Breast epithelium (tissue), 4 donors: ENCODE measurements at regions not wholly inside any gene's neighbourhood (a gene's known extent, or its start where the extent isn't known, plus 50 kb on each side); places are given as distances from the start of the nearest gene placed in this dataset.

Experiments
- DNase-seq, 2 donors: peaks; one replicate each; pipeline ENCODE4 v3.0.0-alpha.2; 2019; ENCODE audit warnings: low spot score in 2 of 2
- H3K27ac ChIP-seq, 2 donors: fragments of 200-600 bp; sonication (generic) in 1 of 2; one replicate each; pipeline ENCODE4 v1.5.1; 2016 to 2019; ENCODE audit warnings: mild to moderate bottlenecking in 1 of 2
- H3K27me3 ChIP-seq, 2 donors: fragments of 200-600 bp; sonication (generic) in 1 of 2; one replicate each; pipeline versions ENCODE4 v1.5.1 to v1.6.0; 2017 to 2019; ENCODE audit warnings: control low read depth in 1 of 2, mild to moderate bottlenecking in 1 of 2
- H3K36me3 ChIP-seq: fragments of 200-600 bp; one replicate; pipeline ENCODE4 v1.5.1; 2019
- H3K4me1 ChIP-seq, 2 donors: fragments of 200-600 bp; sonication (generic); one replicate each; pipeline ENCODE4 v1.5.1; 2016 to 2019; ENCODE audit warnings: control low read depth in 1 of 2
- H3K4me3 ChIP-seq, 3 donors: fragments of 200-600 bp; sonication (generic); 1 replicate in 2 of 3; 2 replicates in 1 of 3; pipeline ENCODE4 v1.5.1; 2016 to 2019; ENCODE audit warnings: mild to moderate bottlenecking in 3 of 3, moderate library complexity in 2 of 3
- H3K9me3 ChIP-seq, 2 donors: fragments of 200-600 bp; sonication (generic) in 1 of 2; one replicate each; pipeline ENCODE4 v1.5.1; 2016 to 2019; ENCODE audit warnings: control low read depth in 1 of 2
- POLR2A ChIP-seq: fragments of 450-650 bp; IDR thresholded peaks from one replicate; pipeline ENCODE4 v1.6.1; 2016; ENCODE audit warnings: antibody characterized with exemption, mild to moderate bottlenecking, moderate library complexity
- POLR2AphosphoS5 ChIP-seq, 3 donors: sonication (generic); formaldehyde crosslinking; IDR thresholded peaks; one replicate each; pipeline ENCODE4 v1.6.1; 2017; ENCODE audit warnings: antibody characterized with exemption in 3 of 3
- intact Hi-C: fragments of 100-400 bp; cut with DNase I; formaldehyde crosslinking; loops from one replicate; pipeline ENCODE4 v1.15.1; 2023; ENCODE audit warnings: low total_unique reads
- TF ChIP-seq, protein P1 (sequence below), 3 donors: fragments of 450-650 bp; IDR thresholded peaks; one replicate each; pipeline ENCODE4 v1.5.1; 2016 to 2017; ENCODE audit warnings: antibody characterized with exemption in 3 of 3, mild to moderate bottlenecking in 3 of 3, moderate library complexity in 3 of 3

DNA sequence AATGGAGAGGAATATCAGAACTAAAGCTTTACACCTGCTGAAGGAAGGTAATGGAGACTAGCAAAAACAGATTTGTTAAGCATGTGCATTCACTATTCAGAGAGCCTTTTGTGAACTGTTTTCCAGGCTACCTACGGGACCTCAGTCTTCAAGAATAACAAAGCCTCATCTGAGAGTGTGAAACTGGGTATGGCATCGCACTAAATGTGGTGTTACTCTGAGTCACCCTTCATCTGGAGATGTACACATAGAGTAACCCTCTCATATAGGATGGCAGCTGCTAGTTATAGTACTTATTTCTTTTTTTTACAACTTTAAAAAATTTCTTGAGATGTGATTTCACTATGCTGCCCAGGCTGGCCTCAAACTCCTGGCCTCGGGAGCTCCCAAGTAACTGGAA, 306.8 kb downstream of the ZNF608 start:
- Histone ChIP-seq H3K9me3 (peaks cover 0 to 6% of the 10 kb centered on the region in 2 donors), H3K27ac (no peak overlapping the region)

GRCh38 chr5:124438903-124439281, 307.5 kb downstream of the ZNF608 start:
- intact Hi-C loops = no loop called here
- DNase-seq = no peak
- TF ChIP-seq POLR2A (no peak), POLR2AphosphoS5 (IDR thresholded peaks at IDR 0.05) (no peak)
- TF ChIP-seq, protein P1, sequence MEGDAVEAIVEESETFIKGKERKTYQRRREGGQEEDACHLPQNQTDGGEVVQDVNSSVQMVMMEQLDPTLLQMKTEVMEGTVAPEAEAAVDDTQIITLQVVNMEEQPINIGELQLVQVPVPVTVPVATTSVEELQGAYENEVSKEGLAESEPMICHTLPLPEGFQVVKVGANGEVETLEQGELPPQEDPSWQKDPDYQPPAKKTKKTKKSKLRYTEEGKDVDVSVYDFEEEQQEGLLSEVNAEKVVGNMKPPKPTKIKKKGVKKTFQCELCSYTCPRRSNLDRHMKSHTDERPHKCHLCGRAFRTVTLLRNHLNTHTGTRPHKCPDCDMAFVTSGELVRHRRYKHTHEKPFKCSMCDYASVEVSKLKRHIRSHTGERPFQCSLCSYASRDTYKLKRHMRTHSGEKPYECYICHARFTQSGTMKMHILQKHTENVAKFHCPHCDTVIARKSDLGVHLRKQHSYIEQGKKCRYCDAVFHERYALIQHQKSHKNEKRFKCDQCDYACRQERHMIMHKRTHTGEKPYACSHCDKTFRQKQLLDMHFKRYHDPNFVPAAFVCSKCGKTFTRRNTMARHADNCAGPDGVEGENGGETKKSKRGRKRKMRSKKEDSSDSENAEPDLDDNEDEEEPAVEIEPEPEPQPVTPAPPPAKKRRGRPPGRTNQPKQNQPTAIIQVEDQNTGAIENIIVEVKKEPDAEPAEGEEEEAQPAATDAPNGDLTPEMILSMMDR (IDR thresholded peaks at IDR 0.05) = no peak
- no peak overlapping the region for H3K4me3 ChIP-seq
- no peak overlapping the region for H3K27ac ChIP-seq
- H3K4me1 ChIP-seq = no peaks in the 10 kb centered on the region
- no peaks in the 10 kb centered on the region for H3K27me3 ChIP-seq
- H3K9me3 ChIP-seq = peaks cover 3 to 13% of the 10 kb centered on the region in 2 donors
- H3K36me3 ChIP-seq = no peaks in the 10 kb centered on the region

More for the DNA sequence above, 306.8 kb downstream of the ZNF608 start:
- no peak for DNase-seq
- Histone ChIP-seq H3K27me3 (no peaks in the 10 kb centered on the region), H3K36me3 (no peaks in the 10 kb centered on the region), H3K4me1 (no peaks in the 10 kb centered on the region), H3K4me3 (no peak overlapping the region)
- no peak for TF ChIP-seq POLR2AphosphoS5 (IDR thresholded peaks at IDR 0.05)
- no peak for TF ChIP-seq POLR2A
- TF ChIP-seq, protein P1 (IDR thresholded peaks at IDR 0.05) = no peak
- intact Hi-C loops = no loop called here

- Histone ChIP-seq H3K9me3 (peaks cover 3 to 13% of the 10 kb centered on the region in 2 donors), H3K4me3 (no peak overlapping the region), H3K4me1 (no peaks in the 10 kb centered on the region), H3K36me3 (no peaks in the 10 kb centered on the region), H3K27me3 (no peaks in the 10 kb centered on the region), H3K27ac (no peak overlapping the region)
- intact Hi-C loops = no loop called here
- no peak for DNase-seq
- TF ChIP-seq, protein P1 (IDR thresholded peaks at IDR 0.05) = no peak
- TF ChIP-seq POLR2AphosphoS5 (IDR thresholded peaks at IDR 0.05) (no peak), POLR2A (no peak)
Observed at GRCh38 chr5:124438026-124438902, 308.2 kb downstream of the ZNF608 start.

GRCh38 chr5:124436294-124436693, 310.1 kb downstream of the ZNF608 start:
- Histone ChIP-seq H3K4me3 (no peak overlapping the region), H3K9me3 (peaks cover 3 to 13% of the 10 kb centered on the region in 2 donors), H3K4me1 (no peaks in the 10 kb centered on the region), H3K27me3 (no peaks in the 10 kb centered on the region), H3K27ac (no peak overlapping the region), H3K36me3 (no peaks in the 10 kb centered on the region)
- TF ChIP-seq POLR2A = no peak
- TF ChIP-seq POLR2AphosphoS5 (IDR thresholded peaks at IDR 0.05) = no peak
- TF ChIP-seq, protein P1 (IDR thresholded peaks at IDR 0.05) = no peak
- no peak for DNase-seq
- intact Hi-C loops = no loop called here

DNA sequence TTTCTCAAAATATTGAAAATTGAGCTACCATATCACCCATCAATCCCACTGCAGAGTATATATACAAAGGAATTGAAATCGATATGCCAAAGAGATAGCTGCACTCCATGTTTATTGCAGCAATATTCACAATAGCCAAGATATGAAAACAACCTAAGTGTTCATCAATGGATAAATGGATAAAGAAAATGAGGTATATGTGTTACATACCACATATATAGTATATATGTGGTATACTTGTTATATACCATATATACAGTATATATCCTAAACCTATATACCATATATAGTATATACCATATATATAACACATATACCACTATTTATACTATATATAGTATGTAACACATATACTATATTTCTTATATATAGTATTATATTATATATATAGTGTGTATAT, 313.3 kb downstream of the ZNF608 start:
- TF ChIP-seq POLR2A = no peak
- TF ChIP-seq, protein P1 (IDR thresholded peaks at IDR 0.05) = no peak
- intact Hi-C loops = no loop called here

More for the DNA sequence above, 313.3 kb downstream of the ZNF608 start:
- Histone ChIP-seq H3K27ac (no peak overlapping the region), H3K27me3 (no peaks in the 10 kb centered on the region), H3K4me3 (no peak overlapping the region), H3K9me3 (peaks cover 3 to 13% of the 10 kb centered on the region in 2 donors), H3K4me1 (no peaks in the 10 kb centered on the region), H3K36me3 (no peaks in the 10 kb centered on the region)
- no peak for DNase-seq
